ENCODE measurements at regions not wholly inside any gene's neighbourhood (a gene's known extent, or its start where the extent isn't known, plus 50 kb on each side); places are given as distances from the start of the nearest gene placed in this dataset.

- no peak overlapping the region for H3K4me3 ChIP-seq
- no peak overlapping the region for H3K27ac ChIP-seq
- H3K4me1 ChIP-seq = no peaks in the 10 kb centered on the region
- H3K36me3 ChIP-seq = no peaks in the 10 kb centered on the region
- intact Hi-C loops (cut with DNase I; ENCODE audit: low total_unique reads) = no loop called here
- H3K9me3 ChIP-seq = no peaks in the 10 kb centered on the region
- no peak for TF ChIP-seq CTCF (IDR thresholded peaks at IDR 0.05)
- no peak for DNase-seq
- H3K27me3 ChIP-seq = peaks cover 0 to 16% of the 10 kb centered on the region in 2 donors
Observed at GRCh38 chr12:130111965-130112496, 50.2 kb upstream of the FZD10 start.

Measured in tibial artery (tissue), 4 donors.